ENCODE measurements at regions not wholly inside any gene's neighbourhood (a gene's known extent, or its start where the extent isn't known, plus 50 kb on each side); places are given as distances from the start of the nearest gene placed in this dataset.

- TF ChIP-seq CTCF (conservative IDR thresholded peaks at IDR 0.05) (no peak), EZH2 (IDR thresholded peaks at IDR 0.05; ENCODE audit: low read depth) (no peak)
Observed at GRCh38 chr4:71923070-71923469, 108.7 kb upstream of the NPFFR2 start.
